ENCODE measurements at regions not wholly inside any gene's neighbourhood (a gene's known extent, or its start where the extent isn't known, plus 50 kb on each side); places are given as distances from the start of the nearest gene placed in this dataset.

- no peak for DNase-seq (ENCODE audit: extremely low read depth in 1 of 4, low spot score in 3 of 4)
- no peaks in the 10 kb centered on the region for H3K4me1 ChIP-seq (replicated peaks in 1 of 2; ENCODE audit: control insufficient read depth in 2 of 2, insufficient read depth in 2 of 2, low read length in 2 of 2)
- no peaks in the 10 kb centered on the region for H3K9me1 ChIP-seq (ENCODE audit: control insufficient read depth, insufficient read depth, low read length)
- ChIA-PET CTCF (ENCODE audit: low intra/inter-chr PET ratio) (no interaction called here), POLR2A (no interaction called here)
- BruUV-seq (replicated peaks): no TSS peak
- 0 out of 5 replicates have a peak, but pooled peaks cover 0 to 3% of the 10 kb centered on the region in 2 experiments for H3K27me3 ChIP-seq (ENCODE audit: control insufficient read depth in 2 of 2, insufficient read depth in 2 of 2, low read length in 2 of 2)
- H4K20me1 ChIP-seq (replicated peaks; ENCODE audit: control insufficient read depth, insufficient read depth, low read length): no peaks in the 10 kb centered on the region
- no peak overlapping the region for H3K27ac ChIP-seq (ENCODE audit: extremely low read depth, low read depth, low read length)
- H3K9ac ChIP-seq (ENCODE audit: insufficient read depth in 1 of 2, low read depth in 2 of 2, low read length in 2 of 2): no peak overlapping the region
- H2AFZ ChIP-seq (ENCODE audit: low read depth, low read length): no peak overlapping the region
- intact Hi-C loops (cut with micrococcal nuclease): no loop called here
- ATAC-seq: no peak
- H3K36me3 ChIP-seq (ENCODE audit: control insufficient read depth, insufficient read depth, low read length): no peaks in the 10 kb centered on the region
- FAIRE-seq: no peak
- WGBS (ENCODE audit: insufficient coverage, low coverage, missing lambda C conversion rate): 0% methylated on average over 2 of the region's 2 CpGs
- H3K9me3 ChIP-seq (replicated peaks; ENCODE audit: control insufficient read depth, insufficient read depth, low read depth, low read length): no peaks in the 10 kb centered on the region
- no peak overlapping the region for H3K4me3 ChIP-seq
- H3K4me2 ChIP-seq (ENCODE audit: insufficient read depth, low read length): no peak overlapping the region
- in situ Hi-C loops (cut with MboI): no loop called here
- no peaks in the 10 kb centered on the region for H3K79me2 ChIP-seq (ENCODE audit: control insufficient read depth, insufficient read depth, low read length)
- TF ChIP-seq HDAC2 (IDR thresholded peaks at IDR 0.05): no peak
- no peak for TF ChIP-seq ATF2 (CRISPR knock-in tag; IDR thresholded peaks at IDR 0.05)
- no peak for TF ChIP-seq DNMT1 (IDR thresholded peaks at IDR 0.05)
- no peak for TF ChIP-seq PHTF2 (CRISPR knock-in tag; IDR thresholded peaks at IDR 0.05)
- no peak for TF ChIP-seq CREBBP (IDR thresholded peaks at IDR 0.05; ENCODE audit: low read depth, low read length)
- no peak for TF ChIP-seq ZNF785 (CRISPR knock-in tag; IDR thresholded peaks at IDR 0.05)
- no peak for TF ChIP-seq EZH2 (IDR thresholded peaks at IDR 0.05; ENCODE audit: borderline replicate concordance, low read depth, low read length)
- TF ChIP-seq SRSF9 (IDR thresholded peaks at IDR 0.05; ENCODE audit: borderline replicate concordance, low read depth, low read length): no peak
- TF ChIP-seq E2F8 (IDR thresholded peaks at IDR 0.05; ENCODE audit: low read depth, partially characterized antibody): no peak
- TF ChIP-seq EWSR1 (IDR thresholded peaks at IDR 0.05; ENCODE audit: borderline replicate concordance, low read depth, partially characterized antibody): no peak
- TF ChIP-seq ZNF253 (CRISPR knock-in tag; conservative IDR thresholded peaks at IDR 0.05): no peak
- TF ChIP-seq TEAD2 (tag; IDR thresholded peaks at IDR 0.05): no peak
- no peak for TF ChIP-seq NCOA4 (IDR thresholded peaks at IDR 0.05; ENCODE audit: partially characterized antibody)
- TF ChIP-seq ZNF277 (CRISPR knock-in tag; IDR thresholded peaks at IDR 0.05; ENCODE audit: borderline replicate concordance): no peak
- TF ChIP-seq ZNF395 (CRISPR knock-in tag; IDR thresholded peaks at IDR 0.05): no peak
- no peak for TF ChIP-seq NCOA6 (IDR thresholded peaks at IDR 0.05)
- TF ChIP-seq HOXB6 (CRISPR knock-in tag; IDR thresholded peaks at IDR 0.05; ENCODE audit: borderline replicate concordance): no peak
- no peak for TF ChIP-seq ZNF408 (CRISPR knock-in tag; IDR thresholded peaks at IDR 0.05; ENCODE audit: low read depth)
- TF ChIP-seq XRCC4 (IDR thresholded peaks at IDR 0.05; ENCODE audit: extremely low read depth, insufficient read depth, insufficient read length): no peak
Measured at GRCh38 chr10:44799966-44800365, 111.2 kb upstream of the TMEM72 start.

Measured in K562 (cell line).